ENCODE measurements at regions not wholly inside any gene's neighbourhood (a gene's known extent, or its start where the extent isn't known, plus 50 kb on each side); places are given as distances from the start of the nearest gene placed in this dataset.

DNA sequence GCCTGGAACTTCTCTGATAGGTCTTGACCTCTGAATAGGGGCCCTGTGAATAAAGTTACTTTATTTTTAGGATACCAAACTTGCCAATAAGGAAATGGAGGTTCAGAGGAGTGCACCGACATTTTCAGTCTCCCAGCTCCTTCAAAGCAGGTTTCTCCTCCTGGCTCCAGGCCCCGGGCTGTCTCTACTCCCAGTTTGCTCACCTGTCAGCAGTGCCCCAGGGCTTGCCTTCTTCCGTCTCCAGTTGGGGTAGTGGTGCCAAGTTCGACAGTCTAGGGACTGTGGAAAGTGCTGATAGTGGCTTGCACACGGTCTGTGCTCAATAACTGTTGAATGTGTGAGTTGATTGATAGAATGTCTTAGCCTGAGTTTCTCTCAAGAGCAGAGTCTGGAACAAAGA, 149.2 kb downstream of the ACTL8 start:
- no peak for DNase-seq

DNA sequence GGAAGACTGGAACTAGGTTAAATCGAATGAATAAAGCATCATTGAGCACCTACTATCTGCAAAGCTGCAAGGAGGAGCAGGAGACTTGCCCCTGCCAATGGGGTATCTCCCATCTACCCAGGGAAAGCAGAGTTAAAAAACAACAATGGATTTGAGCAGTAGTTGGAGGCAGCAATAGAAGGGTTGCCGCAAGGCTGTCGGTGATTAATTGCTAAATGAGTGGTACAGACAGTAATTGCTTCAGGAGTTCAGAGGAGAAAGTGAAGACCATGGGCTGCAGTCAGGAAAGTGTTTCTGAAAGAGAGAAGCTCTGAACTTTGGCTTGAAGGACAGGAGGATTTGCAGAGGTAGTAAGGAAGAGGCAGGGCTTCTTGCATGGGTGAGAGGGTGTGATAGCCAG, 152.9 kb downstream of the ACTL8 start:
- no peak for DNase-seq

DNA sequence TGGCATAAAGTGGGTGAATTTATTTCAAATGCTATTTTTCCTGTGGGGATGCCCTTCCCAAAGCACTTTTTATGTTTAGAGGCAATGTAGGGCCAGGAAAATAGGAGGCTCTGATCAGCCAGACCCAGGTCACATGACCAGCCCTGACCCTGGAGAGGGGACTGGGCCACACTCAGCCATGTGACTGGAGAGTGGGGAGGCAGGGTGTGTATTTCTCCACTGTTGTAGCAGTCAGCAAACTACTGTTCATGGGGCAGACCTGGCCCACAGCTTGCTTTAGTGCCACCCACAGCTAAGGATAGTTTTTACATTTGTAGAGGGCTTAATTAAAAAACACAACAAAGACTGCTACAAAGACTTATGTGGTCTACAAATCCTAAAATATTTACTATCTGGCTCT, 153.8 kb downstream of the ACTL8 start:
- DNase-seq = no peak

DNA sequence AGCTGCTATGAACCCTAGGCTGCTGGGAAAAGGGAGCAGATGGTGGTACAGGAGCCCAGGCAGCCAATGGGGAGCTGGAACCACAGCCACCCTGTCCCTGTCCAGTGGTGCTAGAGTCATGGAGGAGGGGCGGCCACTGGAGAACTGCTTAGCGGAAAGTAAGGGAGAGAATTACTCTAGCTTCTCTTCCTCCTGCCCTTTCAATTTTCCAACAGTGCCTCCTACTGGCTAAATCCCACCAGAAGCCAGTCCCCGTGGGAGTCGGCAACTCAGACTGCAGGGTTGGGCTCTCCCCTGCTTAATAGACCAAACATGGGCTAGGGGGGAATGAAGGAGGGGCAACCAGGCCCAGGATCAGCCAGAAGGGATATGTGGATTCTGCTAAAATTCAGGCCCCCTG, 154.5 kb downstream of the ACTL8 start:
- no peak for DNase-seq

DNA sequence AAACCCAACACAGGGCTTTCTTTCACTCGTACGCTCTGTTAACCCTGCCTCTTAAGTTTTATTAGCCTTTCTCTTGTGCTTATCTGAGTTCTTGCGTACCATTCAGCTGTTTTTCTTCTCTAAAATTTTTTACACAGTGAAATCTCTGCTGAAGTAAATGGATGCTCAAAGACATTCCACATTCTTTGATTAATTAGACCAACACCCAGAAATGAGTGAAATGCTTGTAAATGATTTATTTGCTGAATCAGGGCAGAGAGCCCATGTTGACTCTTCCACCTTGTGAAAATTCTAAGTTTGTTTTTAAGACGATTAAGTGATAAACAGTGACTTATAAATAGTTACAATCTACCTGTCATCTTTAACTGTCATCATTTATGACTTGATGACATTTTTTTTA, 156.7 kb downstream of the ACTL8 start:
- no peak for DNase-seq

DNA sequence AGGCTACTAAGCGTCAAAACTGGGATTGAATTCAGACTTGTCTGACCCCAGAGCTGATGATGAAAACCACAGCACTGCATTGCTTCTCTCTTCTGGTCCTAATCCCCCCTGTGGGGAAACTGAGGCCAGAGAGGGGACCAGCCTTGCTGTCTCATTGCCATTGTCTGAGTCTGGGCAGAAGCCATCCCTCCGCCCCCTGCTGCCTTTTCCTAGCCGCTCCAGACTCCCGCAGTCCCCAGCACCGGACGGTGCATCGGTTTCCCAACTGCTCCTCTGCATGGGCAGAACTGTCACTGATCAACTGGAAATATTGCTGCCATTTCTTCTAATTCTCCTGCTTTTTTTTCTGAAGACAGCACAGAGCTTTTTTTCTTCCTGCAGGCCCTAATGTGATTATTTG, 157.4 kb downstream of the ACTL8 start:
- DNase-seq = no peak

DNA sequence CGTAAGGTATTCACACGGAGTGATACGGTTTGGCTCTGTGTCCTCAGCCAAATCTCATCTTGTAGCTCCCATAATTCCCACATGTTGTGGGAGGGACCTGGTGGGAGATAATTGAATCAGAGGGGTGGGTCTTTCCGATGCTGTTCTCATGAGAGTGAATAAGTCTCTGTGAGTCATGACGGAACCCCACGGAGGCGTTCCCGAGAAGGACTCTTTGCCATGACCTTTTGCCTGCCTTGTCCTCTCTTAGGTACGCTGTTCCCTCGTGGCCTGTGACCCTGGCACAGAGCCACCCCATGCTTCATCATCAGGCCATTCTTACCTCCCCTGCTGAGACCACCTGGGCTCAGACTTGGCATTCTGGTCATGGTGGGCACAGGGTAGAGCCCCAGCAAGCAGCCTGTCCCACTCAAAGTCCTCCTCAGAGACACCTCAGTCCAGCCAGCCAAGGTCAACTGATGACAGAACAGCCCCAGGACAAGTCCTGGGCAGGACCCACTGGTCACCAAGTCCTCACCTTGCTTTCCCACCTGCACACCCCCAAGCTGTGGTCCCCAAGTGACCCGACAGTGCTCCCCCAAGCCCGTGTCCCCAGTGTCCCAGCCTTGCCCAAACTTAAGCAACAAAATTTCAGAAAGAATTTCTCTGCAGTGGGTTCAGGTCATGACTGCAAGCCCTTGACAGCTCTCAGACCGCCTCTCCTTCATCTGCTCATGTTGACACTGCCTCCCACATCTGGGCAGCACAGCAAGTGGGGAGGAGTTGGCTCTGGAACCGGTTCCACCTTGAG, 158.4 kb downstream of the ACTL8 start:
- DNase-seq = no peak

DNA sequence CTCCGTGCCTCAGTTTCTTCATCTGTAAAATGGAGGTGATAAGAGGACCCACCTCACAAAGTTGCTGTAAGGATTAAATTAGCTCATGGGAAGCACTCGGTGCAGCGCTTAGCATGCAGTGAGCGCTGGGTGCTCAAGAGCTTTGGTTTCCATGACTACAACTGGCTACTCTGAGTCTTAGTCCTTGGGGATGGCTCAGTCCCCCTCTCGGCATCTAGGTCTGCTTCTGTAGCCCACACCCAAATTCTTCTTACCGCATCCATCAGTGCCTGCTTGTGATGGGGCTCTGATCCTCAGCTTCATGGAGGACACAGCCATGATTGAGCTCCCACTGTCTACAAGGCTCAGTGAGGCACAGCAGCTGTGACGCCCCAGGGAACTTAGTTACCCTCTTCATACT, 159.0 kb downstream of the ACTL8 start:
- DNase-seq = peak in 1 of 56 donors; percentile 7

DNA sequence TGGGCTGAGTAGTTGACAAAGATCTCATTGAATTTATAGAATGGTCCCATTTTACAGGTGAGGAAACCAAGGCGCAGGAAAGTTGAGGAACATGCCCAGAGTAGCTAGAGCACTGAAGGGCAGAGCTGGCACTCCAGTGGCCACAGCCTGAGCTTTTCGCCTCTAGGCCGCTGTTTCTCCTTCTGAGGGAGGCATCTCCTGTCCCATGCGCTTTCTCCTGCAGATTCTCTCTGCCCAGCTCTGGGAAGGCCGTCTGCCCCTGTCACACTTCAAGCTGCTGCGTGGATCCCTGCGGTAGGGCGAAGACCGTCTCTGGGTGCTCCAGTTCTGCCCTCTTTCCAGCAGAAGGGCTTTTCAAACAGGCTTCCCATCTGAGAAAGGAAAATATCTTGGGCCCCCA, 159.9 kb downstream of the ACTL8 start:
- DNase-seq = no peak

DNA sequence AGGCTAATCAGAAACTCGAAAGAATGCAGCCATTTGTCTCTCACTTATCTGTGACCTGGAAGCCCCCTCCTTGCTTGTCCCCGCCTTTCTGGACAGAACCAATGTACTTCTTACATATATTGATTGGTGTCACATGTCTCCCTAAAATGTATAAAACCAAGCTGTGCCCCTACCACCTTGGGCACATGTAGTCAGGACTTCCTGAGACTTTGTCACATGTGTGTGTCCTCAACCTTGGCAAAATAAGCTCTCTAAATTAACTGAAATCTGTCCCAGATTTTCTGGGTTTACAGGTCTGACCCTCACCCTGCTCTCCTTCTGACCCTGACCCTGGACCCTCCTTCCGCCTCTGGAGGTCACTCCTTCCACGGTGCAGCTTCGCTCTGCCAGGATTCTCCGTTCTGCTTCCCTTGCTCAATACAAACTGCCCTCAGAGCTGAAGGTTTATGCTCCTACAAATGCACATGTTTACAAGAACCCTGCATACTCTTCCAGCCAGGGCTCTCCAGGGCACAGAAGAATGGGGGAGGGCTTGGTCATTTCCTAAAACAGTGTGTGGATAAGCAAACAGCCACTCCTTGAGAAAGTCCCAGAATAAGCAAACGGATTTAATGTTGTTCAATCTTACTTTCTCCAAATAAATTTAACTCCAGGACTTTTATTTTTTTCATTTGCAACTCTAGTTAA, 160.5 kb downstream of the ACTL8 start:
- no peak for DNase-seq

DNA sequence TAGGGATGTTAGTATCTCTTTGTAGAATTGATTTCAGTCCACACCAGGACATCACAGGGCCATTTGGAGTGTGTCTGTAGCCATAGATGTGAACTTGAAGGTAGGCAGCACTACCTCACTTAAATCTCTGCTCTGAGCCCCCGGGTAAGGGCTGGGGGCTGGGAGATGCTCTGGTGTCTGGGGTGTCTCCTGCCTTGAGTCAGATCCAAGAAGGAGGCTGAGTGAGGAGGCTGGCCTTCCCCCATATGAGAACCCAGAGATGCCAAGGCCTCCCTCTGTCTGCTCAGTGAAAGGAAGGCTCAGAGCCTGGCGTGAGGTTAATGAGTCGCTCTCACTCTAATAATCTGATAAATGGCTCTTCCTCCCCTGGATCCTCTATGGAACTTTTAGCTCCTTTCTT, 161.6 kb downstream of the ACTL8 start:
- no peak for DNase-seq

DNA sequence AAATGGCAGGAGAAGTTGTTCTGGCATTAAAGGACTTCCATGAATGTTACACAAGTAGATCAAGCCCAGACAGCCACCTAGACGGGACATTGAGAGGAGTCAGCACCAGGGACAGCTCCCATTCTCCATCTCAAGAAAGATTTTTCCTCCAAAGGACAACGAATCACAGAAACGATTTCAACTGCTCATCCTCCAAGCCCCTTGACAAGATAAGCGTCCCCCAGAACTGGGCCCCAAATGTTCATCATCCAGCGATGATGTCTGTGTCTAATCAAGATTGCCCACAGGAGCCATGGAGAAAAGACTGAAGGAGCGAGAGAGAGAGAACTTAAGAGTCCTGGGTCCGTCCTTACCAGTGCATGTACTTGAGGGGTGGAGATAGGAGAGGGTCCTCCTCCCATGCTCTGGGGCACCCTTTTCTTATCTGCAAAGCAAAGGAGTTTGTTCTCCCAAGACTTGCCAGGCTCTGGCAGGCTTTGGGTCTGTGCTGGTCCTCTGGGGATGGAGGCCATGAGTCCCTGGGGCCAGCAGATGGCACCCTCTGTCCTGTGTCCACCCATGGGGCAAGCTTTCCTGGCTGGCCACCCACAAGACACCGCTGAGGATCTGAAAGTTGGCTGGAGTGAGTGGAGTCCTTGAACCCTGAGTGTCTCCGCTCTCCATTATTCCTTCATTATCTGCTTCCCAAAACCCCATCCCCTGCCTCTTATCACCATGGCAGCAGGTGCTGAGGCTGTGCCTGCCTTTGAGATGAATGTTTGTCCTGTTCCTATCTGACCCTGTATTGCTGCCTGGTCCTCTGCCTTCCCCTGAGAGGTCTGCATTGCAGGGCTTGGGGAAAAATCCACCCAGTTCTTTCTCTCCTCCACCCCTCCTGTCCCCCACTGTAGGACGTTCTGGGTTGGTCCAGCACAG, 164.6 kb downstream of the ACTL8 start:
- DNase-seq = peak in 23 of 56 donors; percentile 3 to 50 (median 11)

DNA sequence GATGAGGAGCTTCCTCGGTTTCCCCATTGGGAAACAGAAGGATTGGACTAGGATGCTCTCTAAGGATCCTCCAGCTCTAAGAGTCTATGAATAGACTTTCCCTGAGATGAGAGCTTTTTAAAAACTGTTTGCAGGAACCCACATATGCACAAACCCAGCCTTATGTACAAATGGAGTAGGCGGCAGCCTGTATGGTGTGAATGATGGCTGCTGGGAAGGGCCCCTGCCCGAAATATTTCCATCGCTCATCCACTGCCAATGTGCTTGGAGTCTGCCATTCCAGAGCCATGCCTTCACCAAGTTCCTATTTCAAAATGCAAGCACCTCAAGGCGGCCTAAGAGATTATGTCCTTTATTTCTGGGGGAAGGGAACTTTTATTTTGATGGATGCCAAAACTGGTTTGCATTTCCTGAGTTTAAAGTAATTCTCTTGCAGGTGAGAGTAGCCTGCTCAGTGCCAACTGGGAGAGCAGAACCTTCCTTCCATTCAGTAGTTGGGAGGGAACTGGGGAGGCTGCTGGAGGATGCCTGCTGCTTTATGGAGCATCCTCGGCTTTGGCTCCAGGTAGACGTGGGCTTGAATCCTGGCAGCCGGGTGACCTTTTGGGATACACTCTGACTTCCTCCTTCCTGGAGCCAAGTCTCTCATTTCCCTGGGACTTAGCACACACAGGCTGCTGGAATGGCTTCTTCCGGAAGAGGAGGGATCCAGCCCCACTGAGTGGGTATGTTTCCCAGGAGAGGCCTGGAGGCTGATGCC, 165.9 kb downstream of the ACTL8 start:
- DNase-seq = peak in 12 of 56 donors; percentile 8 to 51 (median 22)

DNA sequence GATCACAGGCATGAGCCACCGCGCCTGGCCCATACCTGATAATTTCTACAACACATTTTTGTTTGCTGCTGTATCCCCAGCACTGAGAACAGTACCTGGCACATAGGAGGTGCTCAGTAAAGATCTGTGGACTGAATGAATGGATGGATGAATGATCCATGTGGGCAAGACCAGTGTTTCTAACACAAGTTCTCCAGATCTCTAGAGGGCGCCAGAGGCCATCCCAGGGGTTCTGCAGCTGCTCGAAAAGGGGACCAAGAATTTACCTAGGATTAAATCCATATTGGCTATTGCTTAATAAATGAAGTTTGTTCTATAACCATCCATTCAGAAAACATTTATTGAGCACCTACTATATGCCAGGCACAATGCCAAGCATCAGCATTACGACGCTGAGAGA, 167.7 kb downstream of the ACTL8 start:
- DNase-seq = peak in 15 of 56 donors; percentile 2 to 40 (median 10)

DNA sequence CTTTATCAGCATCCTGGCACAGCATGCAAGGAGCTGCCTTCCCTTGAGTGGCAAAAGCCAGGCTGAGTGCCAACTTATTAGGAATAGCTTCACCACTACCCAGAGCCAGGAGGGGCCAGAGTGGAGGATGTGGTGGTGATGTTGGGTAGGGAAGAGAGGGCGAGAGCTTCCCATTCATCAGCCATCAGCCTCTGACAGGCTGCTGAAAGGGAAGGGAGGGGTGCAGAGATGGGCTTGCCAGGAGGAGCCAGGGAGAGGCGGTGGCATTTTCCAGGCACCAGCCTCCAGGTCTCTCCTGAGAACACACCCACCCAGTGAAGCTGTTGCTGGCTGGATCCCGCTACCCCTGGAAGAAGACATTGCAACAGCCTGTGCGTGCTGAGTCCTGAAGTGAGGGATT, 168.5 kb downstream of the ACTL8 start:
- DNase-seq = peak in 10 of 56 donors; percentile 8 to 48 (median 16)

DNA sequence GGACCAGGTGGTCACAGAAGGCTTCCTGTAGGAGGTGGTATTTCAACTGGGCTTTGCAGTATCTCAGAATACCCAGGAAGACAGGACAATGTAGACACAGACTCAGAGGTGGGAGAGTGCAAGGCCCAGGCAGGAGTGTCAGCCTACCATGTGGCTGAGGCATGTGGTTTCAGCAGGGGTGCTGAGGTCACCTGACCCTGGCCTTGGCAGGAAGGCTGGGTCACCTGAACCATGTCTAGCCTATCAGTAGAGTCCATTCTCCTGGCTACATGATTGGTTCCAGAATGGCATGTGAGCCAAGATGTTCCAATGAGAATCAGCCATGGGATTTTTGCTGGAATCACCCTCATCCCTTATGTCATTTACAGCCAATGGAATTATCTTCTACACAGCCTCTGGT, 169.4 kb downstream of the ACTL8 start:
- no peak for DNase-seq

DNA sequence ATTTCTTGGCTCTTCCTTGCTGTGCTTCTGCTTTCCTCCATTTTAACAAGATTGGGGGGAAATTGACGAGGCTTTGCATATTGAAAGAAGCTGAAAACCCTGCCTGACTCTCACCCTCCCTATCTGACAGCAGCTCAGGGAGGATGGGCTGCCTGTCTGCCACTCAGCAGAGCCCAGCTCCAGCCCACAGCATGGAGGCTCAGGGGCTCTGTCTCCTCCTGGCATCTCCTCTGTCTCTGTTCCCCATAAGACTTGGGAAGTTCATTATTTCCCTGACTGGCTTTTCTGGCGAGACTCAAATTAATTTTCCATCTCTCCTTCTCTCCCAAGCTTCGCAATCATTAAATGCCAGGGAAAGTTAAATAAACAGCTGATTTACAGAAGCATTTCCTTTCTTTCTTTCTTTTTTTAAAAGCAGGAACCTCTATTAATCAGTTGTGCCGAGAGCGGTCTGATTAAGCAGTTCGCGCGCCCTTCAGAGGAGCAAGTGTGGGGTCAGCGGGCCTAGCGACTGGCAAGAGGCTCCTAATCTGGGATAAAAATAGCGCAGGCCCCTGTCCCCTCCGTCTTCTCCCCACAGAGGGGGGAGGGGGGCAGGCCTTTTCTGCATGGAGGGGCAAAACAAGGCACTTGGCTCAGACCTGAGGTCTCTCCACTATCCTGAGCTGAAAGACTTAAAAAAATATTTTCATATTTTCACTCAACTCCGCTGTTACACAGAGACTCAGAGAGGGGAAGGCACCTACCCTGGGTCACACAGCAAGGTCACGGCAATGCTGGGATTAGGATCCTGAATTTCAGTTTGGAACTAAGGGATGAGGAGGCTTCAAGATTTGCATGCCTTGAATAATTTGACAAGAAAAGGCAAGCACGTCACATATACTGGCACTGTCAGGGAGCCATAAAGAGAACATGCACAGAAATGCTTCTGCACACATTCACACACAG, 170.4 kb downstream of the ACTL8 start:
- DNase-seq = no peak

DNA sequence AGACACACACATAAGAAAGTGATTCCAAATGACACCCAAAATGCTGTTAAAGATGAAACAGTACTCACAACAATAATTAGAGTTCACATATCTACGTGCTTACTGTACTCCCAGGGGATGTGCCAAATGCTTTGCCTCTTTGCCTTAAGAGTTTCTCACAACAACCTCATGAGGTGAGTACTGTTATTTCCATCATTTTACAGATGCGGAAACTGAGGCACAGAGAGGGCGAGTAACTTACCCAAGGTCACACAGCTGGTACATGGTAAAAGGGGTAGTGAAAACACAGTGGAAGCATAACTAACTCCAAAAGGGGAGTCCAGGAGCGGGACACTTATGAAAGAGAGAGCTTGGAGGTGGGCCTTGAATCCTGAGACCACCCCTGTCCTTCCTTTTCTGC, 171.8 kb downstream of the ACTL8 start:
- no peak for DNase-seq

DNA sequence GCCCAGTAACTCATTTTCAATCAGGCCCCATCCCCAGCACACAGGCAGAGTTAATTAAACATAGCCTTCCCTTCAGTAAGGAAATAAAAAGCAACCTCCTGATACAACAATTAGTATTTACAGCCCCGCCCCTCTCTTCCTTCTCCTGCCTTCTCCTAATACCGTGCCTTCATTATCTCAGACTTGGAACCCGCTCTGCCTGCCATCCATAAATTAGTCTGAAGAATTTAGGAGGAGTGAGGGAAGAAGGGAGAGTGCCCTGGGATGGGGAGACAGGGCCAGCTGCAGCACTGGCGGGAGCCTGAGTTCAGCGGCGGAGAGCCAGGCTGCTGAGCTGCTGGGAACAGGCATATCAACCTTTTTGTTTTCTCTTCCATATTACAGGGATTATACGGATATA, 172.8 kb downstream of the ACTL8 start:
- DNase-seq = no peak

DNA sequence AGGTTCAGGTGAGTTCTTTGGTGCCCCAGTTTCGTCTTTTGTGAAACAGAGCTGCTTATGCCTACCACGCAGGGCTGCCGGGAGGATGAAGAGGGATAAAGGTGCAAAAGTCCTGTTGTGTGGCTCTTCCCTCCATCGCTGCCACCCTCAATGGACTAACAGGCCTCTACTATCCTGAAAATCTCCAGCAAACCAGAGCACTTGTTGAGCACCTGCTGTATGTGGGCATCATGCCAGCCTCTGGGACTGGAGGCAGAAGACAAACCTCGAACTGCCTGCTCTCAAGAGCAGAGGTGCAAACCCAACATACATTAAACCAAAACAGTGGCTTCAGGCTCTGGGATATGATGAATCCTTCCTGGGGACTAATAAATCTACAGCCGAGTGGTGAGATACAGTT, 174.1 kb downstream of the ACTL8 start:
- no peak for DNase-seq

All from amygdala (tissue), 56 donors.